Calu3 (cell line): ENCODE measurements at regions not wholly inside any gene's neighbourhood (a gene's known extent, or its start where the extent isn't known, plus 50 kb on each side); places are given as distances from the start of the nearest gene placed in this dataset.
"Not testable (repeated sequence)": the region's sequence is repeated elsewhere in the genome, so short reads cannot be mapped to it uniquely, and the experiment has no call there.

ENCODE experiments used
- BruUV-seq: library from RNA; stranded (reverse); fragments of 400-500 nt; replicated peaks from 2 replicates; lab custom pipeline; 2021; lab: Mats Ljungman, UMichigan
- CTCF ChIA-PET: fragments of 300-600 bp; sonication (Branson Sonifier 250); formaldehyde crosslinking; loops from one replicate; lab custom pipeline; 2022; ENCODE audit warnings: antibody characterized with exemption; lab: Charles Lee
- DNase-seq: peaks from one replicate; pipeline ENCODE4 v3.0.0; 2022
- H3K27ac Mint-ChIP-seq: one replicate; pipeline ENCODE4 v1.8.0; 2022; ENCODE audit warnings: mixed read lengths; ENCODE audit not compliant: unreplicated experiment
- H3K27me3 Mint-ChIP-seq: one replicate; pipeline ENCODE4 v1.8.0; 2022; ENCODE audit warnings: mixed read lengths; ENCODE audit not compliant: unreplicated experiment
- H3K36me3 Mint-ChIP-seq: one replicate; pipeline ENCODE4 v1.8.0; 2022; ENCODE audit warnings: mild to moderate bottlenecking, moderate library complexity, mixed read lengths; ENCODE audit not compliant: insufficient read depth, unreplicated experiment
- H3K4me1 Mint-ChIP-seq: one replicate; pipeline ENCODE4 v1.8.0; 2022; ENCODE audit warnings: mild to moderate bottlenecking, low read depth, mixed read lengths; ENCODE audit not compliant: unreplicated experiment
- H3K4me3 Mint-ChIP-seq: one replicate; pipeline ENCODE4 v1.8.0; 2022; ENCODE audit warnings: mild to moderate bottlenecking, low read depth, moderate library complexity, mixed read lengths; ENCODE audit not compliant: unreplicated experiment
- H3K9me3 Mint-ChIP-seq: one replicate; pipeline ENCODE4 v1.8.0; 2022; ENCODE audit warnings: low read depth, mixed read lengths; ENCODE audit not compliant: unreplicated experiment
- CTCF ChIP-seq: fragments of 200-600 bp; IDR thresholded peaks from one replicate; pipeline ENCODE4 v1.8.0; 2022; ENCODE audit warnings: antibody characterized with exemption; ENCODE audit not compliant: unreplicated experiment
- intact Hi-C: fragments of 100-400 bp; cut with micrococcal nuclease; formaldehyde crosslinking; loops from one replicate; pipeline ENCODE4 v1.10.0; 2022; ENCODE audit not compliant: unreplicated experiment

GRCh38 chr1:117760485-117760884 is 154.6 kb downstream of the TENT5C start:
- no peak overlapping the region for H3K4me3 Mint-ChIP-seq
- DNase-seq = no peak

GRCh38 chr1:117767756-117768155 is 161.7 kb downstream of the GDAP2 start:
- H3K27ac Mint-ChIP-seq, DNase-seq, H3K36me3 Mint-ChIP-seq, H3K9me3 Mint-ChIP-seq, H3K4me1 Mint-ChIP-seq, intact Hi-C loops, BruUV-seq, CTCF ChIA-PET, H3K4me3 Mint-ChIP-seq: not testable (repeated sequence)
- H3K27me3 Mint-ChIP-seq = peaks cover 38% of the 10 kb centered on the region

More at GRCh38 chr1:117760485-117760884, 154.6 kb downstream of the TENT5C start:
- intact Hi-C loops = no loop called here
- Mint-ChIP-seq H3K9me3 (no peaks in the 10 kb centered on the region), H3K4me1 (no peaks in the 10 kb centered on the region), H3K27me3 (peaks cover 21% of the 10 kb centered on the region), H3K27ac (no peak overlapping the region), H3K36me3 (no peaks in the 10 kb centered on the region)
- CTCF ChIA-PET = no interaction called here
- no TSS peak for BruUV-seq
- no peak for TF ChIP-seq CTCF

GRCh38 chr1:117770981-117771531 is 158.4 kb downstream of the GDAP2 start:
- no peaks in the 10 kb centered on the region for H3K36me3 Mint-ChIP-seq
- CTCF ChIA-PET = no interaction called here
- H3K9me3 Mint-ChIP-seq = peaks cover 3% of the 10 kb centered on the region
- no TSS peak for BruUV-seq
- intact Hi-C loops = no loop called here
- DNase-seq = no peak
- peaks cover 43% of the 10 kb centered on the region for H3K27me3 Mint-ChIP-seq
- H3K4me1 Mint-ChIP-seq = no peaks in the 10 kb centered on the region
- H3K4me3 Mint-ChIP-seq = no peak overlapping the region
- no peak for TF ChIP-seq CTCF
- H3K27ac Mint-ChIP-seq = no peak overlapping the region

GRCh38 chr1:117779364-117779763 is 150.1 kb downstream of the GDAP2 start:
- no peaks in the 10 kb centered on the region for H3K36me3 Mint-ChIP-seq
- H3K27ac Mint-ChIP-seq = no peak overlapping the region
- intact Hi-C loops = no loop called here

More at GRCh38 chr1:117779364-117779763, 150.1 kb downstream of the GDAP2 start:
- CTCF ChIA-PET = no interaction called here
- H3K27me3 Mint-ChIP-seq = no peaks in the 10 kb centered on the region
- no peak for TF ChIP-seq CTCF
- H3K4me1 Mint-ChIP-seq = no peaks in the 10 kb centered on the region
- BruUV-seq = no TSS peak
- no peaks in the 10 kb centered on the region for H3K9me3 Mint-ChIP-seq
- no peak for DNase-seq
- no peak overlapping the region for H3K4me3 Mint-ChIP-seq
